DND-41 (cell line): ENCODE measurements at regions not wholly inside any gene's neighbourhood (a gene's known extent, or its start where the extent isn't known, plus 50 kb on each side); places are given as distances from the start of the nearest gene placed in this dataset.
A peak's percentile ranks its signal among the peaks of the same experiment; 100 is the strongest.

Experiments
- ATAC-seq: fragments of 200-7000 bp; cut with Tn5 transposase; 3 replicates; pipeline ENCODE4 v1.9.1; 2021; ENCODE audit warnings: low read depth; ENCODE audit not compliant: insufficient read depth
- DNase-seq: peaks from one replicate; pipeline ENCODE4 v3.0.0-alpha.2; 2020
- H2AFZ ChIP-seq: 2 replicates; pipeline ENCODE4 v1.6.0; 2012; ENCODE audit warnings: low read depth, low read length
- H3K27ac ChIP-seq: 2 replicates; pipeline ENCODE4 v1.5.1; 2012; ENCODE audit warnings: low read length, inconsistent platforms
- H3K27me3 ChIP-seq: fragments of 200-600 bp; sonication (generic); 2 replicates; pipeline ENCODE4 v1.6.0; 2012; ENCODE audit warnings: low read length, mild to moderate bottlenecking, inconsistent platforms; ENCODE audit not compliant: insufficient read depth, poor library complexity
- H3K36me3 ChIP-seq: 2 replicates; pipeline ENCODE4 v1.5.1; 2012; ENCODE audit warnings: low read length, inconsistent platforms; ENCODE audit not compliant: insufficient read depth
- H3K4me1 ChIP-seq: 2 replicates; pipeline ENCODE4 v1.5.1; 2012; ENCODE audit warnings: mild to moderate bottlenecking, low read length; ENCODE audit not compliant: insufficient read depth
- H3K4me2 ChIP-seq: 2 replicates; pipeline ENCODE4 v1.6.0; 2012; ENCODE audit warnings: mild to moderate bottlenecking, moderate library complexity, low read length, inconsistent platforms; ENCODE audit not compliant: insufficient read depth
- H3K4me3 ChIP-seq, 2 experiments: fragments of 200-600 bp in 1 of 2; shearing (Covaris generic) in 1 of 2; 2 replicates each; pipeline ENCODE4 v1.5.1; 2012 to 2016; ENCODE audit warnings: inconsistent platforms in 2 of 2, low read length in 2 of 2, mild to moderate bottlenecking in 2 of 2, low read depth in 1 of 2, moderate library complexity in 1 of 2
- H3K79me2 ChIP-seq: 2 replicates; pipeline ENCODE4 v1.6.0; 2012; ENCODE audit warnings: low read length, inconsistent platforms; ENCODE audit not compliant: insufficient read depth
- H3K9ac ChIP-seq: 2 replicates; pipeline ENCODE4 v1.6.0; 2012; ENCODE audit warnings: low read depth, mild to moderate bottlenecking, inconsistent platforms, low read length, moderate library complexity
- H3K9me3 ChIP-seq: 2 replicates; pipeline ENCODE4 v1.5.1; 2012; ENCODE audit warnings: low read length, moderate library complexity, mild to moderate bottlenecking, inconsistent platforms; ENCODE audit not compliant: insufficient read depth, severe bottlenecking
- H4K20me1 ChIP-seq: 2 replicates; pipeline ENCODE4 v1.6.0; 2012; ENCODE audit warnings: low read length; ENCODE audit not compliant: insufficient read depth
- EZH2 ChIP-seq: IDR thresholded peaks from 3 replicates; pipeline ENCODE4 v1.6.1; 2012; ENCODE audit warnings: borderline replicate concordance, low read depth, mild to moderate bottlenecking, moderate library complexity, low read length, inconsistent platforms; ENCODE audit not compliant: severe bottlenecking
- TF ChIP-seq, protein P1 (sequence below): IDR thresholded peaks from 2 replicates; pipeline ENCODE4 v1.5.1; 2012; ENCODE audit warnings: borderline replicate concordance, low read length, moderate library complexity, mild to moderate bottlenecking; ENCODE audit not compliant: poor library complexity, severe bottlenecking; ENCODE audit errors: extremely low read depth

DNA sequence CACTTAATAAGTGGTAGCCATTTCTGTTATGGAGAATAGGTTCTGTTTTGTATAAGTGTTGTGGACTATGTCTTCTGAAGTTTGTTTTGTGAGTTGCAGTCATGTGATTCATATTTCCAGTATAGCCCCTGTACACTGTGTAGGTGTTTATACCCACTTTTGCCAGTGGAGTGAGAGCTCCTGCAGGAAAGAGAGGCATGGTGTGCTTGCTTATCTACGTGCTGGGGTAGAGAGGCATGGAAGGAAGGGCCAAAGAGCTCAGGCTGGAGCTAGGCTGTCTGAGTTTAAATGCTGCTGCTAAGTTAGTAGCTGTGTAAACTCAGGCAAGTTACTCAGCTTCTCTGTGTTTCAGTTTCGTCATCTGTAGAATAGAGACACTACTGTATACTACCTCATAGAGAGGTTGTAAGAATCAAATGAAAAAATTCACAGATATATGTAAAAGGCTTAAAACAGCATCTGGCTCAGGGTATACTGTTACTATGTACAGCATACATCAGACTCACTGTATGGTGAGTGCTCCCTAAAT, 88.2 kb upstream of the SLC38A2 start:
- Histone ChIP-seq H3K4me2 (peak overlapping the region; percentile 58; the same call in 1 of the 2 replicates), H3K4me3 (no peak overlapping the region)
- ATAC-seq: 0 out of 3 replicates have a peak, but pooled peaks have one; percentile 10

GRCh38 chr12:46459861-46460545, 87.4 kb upstream of the SLC38A2 start:
- H3K27me3 ChIP-seq: no peaks in the 10 kb centered on the region
- no peaks in the 10 kb centered on the region for H4K20me1 ChIP-seq
- ATAC-seq (peak; percentile 68), DNase-seq (peak; percentile 62)
- no peaks in the 10 kb centered on the region for H3K9me3 ChIP-seq
- peak overlapping the region in 1 of 2 experiments; percentile 23; a peak in 1 of 4 replicates for H3K4me3 ChIP-seq
- H2AFZ ChIP-seq: peak overlapping the region; percentile 79
- H3K4me2 ChIP-seq: peak overlapping the region; percentile 58
- peak overlapping the region; percentile 43 for H3K9ac ChIP-seq
- H3K27ac ChIP-seq: peak overlapping the region; percentile 74
- no peak for TF ChIP-seq EZH2
- TF ChIP-seq, protein P1, sequence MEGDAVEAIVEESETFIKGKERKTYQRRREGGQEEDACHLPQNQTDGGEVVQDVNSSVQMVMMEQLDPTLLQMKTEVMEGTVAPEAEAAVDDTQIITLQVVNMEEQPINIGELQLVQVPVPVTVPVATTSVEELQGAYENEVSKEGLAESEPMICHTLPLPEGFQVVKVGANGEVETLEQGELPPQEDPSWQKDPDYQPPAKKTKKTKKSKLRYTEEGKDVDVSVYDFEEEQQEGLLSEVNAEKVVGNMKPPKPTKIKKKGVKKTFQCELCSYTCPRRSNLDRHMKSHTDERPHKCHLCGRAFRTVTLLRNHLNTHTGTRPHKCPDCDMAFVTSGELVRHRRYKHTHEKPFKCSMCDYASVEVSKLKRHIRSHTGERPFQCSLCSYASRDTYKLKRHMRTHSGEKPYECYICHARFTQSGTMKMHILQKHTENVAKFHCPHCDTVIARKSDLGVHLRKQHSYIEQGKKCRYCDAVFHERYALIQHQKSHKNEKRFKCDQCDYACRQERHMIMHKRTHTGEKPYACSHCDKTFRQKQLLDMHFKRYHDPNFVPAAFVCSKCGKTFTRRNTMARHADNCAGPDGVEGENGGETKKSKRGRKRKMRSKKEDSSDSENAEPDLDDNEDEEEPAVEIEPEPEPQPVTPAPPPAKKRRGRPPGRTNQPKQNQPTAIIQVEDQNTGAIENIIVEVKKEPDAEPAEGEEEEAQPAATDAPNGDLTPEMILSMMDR: no peak
- H3K4me1 ChIP-seq: peaks cover 53% of the 10 kb centered on the region
- H3K79me2 ChIP-seq: no peaks in the 10 kb centered on the region
- no peaks in the 10 kb centered on the region for H3K36me3 ChIP-seq

More for the DNA sequence above, 88.2 kb upstream of the SLC38A2 start:
- no peak overlapping the region for H3K9ac ChIP-seq
- no peaks in the 10 kb centered on the region for H3K27me3 ChIP-seq
- peak overlapping the region; percentile 74 for H3K27ac ChIP-seq
- no peaks in the 10 kb centered on the region for H4K20me1 ChIP-seq
- H3K36me3 ChIP-seq: no peaks in the 10 kb centered on the region
- no peaks in the 10 kb centered on the region for H3K79me2 ChIP-seq
- no peaks in the 10 kb centered on the region for H3K9me3 ChIP-seq
- TF ChIP-seq EZH2: no peak
- TF ChIP-seq, protein P1: no peak
- peak overlapping the region; percentile 79; the same call in 1 of the 2 replicates for H2AFZ ChIP-seq
- DNase-seq: no peak
- peaks cover 46% of the 10 kb centered on the region for H3K4me1 ChIP-seq

DNA sequence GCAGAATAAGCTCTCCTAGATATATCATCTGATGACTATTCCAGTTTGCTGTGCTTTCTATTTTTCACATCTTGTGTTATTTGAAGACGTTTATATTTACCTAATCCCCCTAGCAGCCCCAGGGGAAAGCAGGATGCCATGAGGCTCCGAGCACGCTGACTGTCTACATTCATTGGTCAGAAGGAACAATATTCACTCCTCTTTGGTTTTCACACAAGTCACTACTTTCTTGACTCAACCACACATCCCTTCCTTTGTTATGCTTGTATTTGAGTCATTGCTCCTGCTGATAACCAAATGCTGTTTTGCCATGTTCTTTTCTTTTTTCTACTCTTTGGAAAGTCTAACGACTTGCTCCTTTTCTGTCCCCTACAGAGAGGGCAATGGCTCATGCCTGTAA, 86.5 kb upstream of the SLC38A2 start:
- H3K4me3 ChIP-seq: 0 out of 4 replicates have a peak overlapping the region, but pooled peaks of 1 of the 2 experiments have one; percentile 7

More for the DNA sequence above, 86.5 kb upstream of the SLC38A2 start:
- Histone ChIP-seq H2AFZ (peak overlapping the region; percentile 13; the same call in 1 of the 2 replicates), H3K9me3 (no peaks in the 10 kb centered on the region), H3K4me2 (peak overlapping the region; percentile 58), H3K79me2 (no peaks in the 10 kb centered on the region), H3K36me3 (no peaks in the 10 kb centered on the region), H3K9ac (peak overlapping the region; percentile 43), H3K27me3 (no peaks in the 10 kb centered on the region), H3K27ac (peak overlapping the region; percentile 74), H4K20me1 (no peaks in the 10 kb centered on the region), H3K4me1 (peaks cover 59% of the 10 kb centered on the region)
- ATAC-seq (peak; percentile 59), DNase-seq (peak; percentile 37)
- TF ChIP-seq, protein P1: no peak
- no peak for TF ChIP-seq EZH2
